Fibroblast of the conjunctiva (primary cell): ENCODE measurements at regions not wholly inside any gene's neighbourhood (a gene's known extent, or its start where the extent isn't known, plus 50 kb on each side); places are given as distances from the start of the nearest gene placed in this dataset.

ENCODE experiments used
- DNase-seq: peaks from one replicate; pipeline ENCODE4 v3.0.0-alpha.2; 2010; ENCODE audit warnings: low read depth

GRCh38 chr1:177571485-177572076, 398.3 kb downstream of the SEC16B start:
- DNase-seq, result no peak

- DNase-seq, result no peak
Observed at GRCh38 chr1:177571076-177571475, 398.8 kb downstream of the SEC16B start.

DNA sequence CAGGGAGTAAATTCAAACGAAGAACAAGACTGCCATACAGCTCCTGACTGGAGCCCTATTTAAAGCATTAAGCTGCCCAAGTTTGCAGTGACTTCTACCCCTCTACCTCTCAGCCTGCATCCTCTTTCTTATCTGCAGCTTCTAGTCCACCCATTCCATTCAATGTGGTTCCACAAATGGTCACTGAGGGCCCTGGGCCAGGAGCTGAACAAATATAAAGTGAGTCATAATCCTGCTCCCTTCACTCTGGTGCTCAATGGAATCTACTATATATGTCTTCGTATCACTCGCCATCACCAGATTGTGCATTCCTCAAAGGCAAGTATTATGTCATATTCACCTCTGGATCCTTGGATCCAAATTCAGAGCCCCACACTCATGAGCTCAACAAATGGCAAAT, 398.7 kb downstream of the BRINP2 start:
- no peak for DNase-seq

DNA sequence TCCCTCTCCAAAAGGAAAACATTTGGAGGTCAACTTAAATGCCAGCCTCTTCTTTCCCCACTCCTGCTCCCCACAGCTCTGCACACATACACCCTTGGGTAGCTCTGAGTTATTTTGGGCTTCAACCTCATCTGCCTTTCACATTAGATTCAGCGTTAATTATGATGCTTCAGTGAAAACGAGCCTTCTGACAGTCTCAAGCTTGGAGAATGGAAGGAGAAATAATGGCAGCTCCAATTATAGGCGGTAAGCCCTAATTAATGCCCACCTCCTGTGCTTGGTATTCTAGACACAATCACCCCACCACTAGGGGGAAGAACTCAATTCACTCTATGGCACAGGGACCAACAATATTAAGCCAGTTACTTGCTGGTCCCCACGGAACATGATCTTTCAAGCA, 397.9 kb downstream of the BRINP2 start:
- DNase-seq, result no peak

DNA sequence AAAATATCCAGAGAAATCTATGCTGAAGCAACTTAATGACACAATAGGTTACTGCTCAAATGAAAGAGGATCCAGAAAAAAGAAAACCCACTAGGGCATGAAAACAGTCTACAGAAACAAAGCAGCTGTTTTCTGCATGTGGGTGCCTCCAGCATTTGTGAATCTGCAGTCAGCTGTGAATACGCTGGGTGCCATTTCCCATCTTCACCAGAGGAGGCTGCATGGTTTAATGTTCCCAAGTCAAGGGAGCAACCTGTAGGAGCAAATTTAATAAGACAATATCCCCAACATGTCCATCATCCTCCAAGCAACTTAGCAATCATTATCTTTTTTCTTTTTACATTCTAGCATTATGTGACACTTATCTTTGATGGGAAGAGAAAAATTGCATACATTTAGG, 396.6 kb downstream of the BRINP2 start:
- no peak for DNase-seq

DNA sequence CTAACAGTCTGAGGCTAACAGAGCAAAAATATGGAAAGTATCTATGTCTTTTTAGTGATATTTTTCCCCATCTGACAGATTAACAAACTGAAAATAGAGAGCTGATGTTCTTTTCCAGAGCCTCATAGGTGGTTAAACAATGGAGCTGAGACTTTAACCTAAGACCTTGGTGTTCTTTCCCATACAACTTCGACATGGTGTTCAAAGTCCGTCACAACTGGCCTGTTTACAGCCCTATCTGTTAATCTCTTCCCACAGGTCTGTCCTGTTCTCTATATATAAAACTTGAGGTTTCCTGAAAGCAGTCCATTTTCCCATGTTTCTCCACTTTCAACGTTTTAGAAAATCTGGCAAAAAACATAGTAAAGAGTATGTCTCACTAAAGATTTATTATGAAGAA, 395.7 kb downstream of the BRINP2 start:
- no peak for DNase-seq

GRCh38 chr1:177561436-177561835, 390.7 kb downstream of the BRINP2 start:
- DNase-seq, result no peak

DNA sequence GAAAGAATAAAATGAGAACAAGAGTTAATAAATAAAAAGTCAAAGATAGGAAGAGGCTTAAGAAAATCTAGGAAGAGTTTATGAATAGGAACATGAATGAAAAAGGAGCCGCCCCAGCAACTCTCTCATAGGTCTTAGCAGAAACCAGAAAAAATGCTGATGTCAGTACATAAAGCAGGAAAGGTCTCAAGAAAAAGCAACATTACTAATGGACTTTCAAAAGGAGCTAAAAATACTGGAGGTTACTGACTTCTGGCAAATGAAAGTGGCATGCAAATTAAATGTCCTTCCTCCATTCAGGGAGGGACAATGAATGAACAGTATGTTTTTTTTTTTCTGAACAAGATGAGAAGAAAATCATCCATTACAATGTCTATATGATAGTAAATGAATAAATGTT, 387.6 kb downstream of the BRINP2 start:
- DNase-seq, result no peak

GRCh38 chr1:177556163-177556562, 385.4 kb downstream of the BRINP2 start:
- no peak for DNase-seq

GRCh38 chr1:177547200-177547599, 376.4 kb downstream of the BRINP2 start:
- no peak for DNase-seq

DNA sequence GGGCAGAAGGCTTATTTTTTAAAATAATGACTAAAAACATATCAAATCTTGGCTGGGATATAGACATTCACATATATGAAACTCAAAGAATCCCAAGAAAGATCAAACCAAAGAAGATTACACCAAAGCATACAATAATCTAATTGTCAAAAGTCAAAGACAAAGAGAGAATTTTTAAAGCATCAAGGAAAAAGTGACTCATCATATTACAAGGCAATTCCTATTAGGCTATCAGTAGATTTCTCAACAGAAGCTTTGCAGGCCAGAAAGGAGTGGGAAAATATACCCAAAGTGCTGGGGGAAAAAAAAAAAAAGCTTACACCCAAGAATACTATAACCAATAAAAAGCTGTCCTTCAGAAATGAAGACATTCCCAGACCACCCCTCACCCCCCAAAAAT, 375.6 kb downstream of the BRINP2 start:
- no peak for DNase-seq

DNA sequence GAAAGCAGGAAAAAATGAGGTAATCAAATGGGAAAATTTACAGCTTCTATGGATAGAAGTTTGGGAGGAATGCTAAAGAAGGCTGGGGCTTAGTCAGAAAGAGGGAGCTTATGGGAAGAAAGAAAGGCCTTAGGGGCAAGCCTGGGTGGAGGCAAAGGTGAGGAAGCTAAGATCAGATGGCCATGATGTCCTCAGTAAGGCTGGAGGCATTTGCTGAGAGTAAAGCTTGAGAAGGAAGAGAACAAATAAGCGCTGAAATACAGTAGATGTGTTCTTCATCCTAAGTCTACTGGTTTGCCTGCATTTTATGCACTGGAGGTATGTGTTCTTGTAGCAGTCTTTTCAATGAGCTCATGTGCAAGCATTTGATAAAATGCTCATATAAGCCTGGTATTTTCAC, 355.4 kb downstream of the BRINP2 start:
- no peak for DNase-seq

GRCh38 chr1:177525176-177525575, 354.4 kb downstream of the BRINP2 start:
- DNase-seq, result no peak

DNA sequence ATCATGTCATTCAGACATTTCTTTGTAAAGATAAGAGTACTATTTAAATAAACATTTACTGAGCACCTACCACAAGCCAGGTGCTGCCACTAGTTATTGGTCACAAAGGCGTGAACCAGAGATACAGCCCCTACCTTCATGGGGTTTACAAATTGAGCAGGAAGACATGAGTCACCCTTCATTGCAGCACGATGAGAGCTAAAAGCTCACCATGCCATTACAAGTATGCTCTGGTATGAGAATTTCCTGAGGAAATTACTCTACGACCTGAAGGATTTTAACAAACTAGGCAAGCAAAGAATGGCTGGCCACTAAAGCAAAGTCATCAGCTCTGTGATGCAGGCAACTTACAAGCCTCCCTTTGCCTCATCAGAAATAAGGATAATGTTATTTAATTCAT, 346.8 kb downstream of the BRINP2 start:
- DNase-seq, result no peak

DNA sequence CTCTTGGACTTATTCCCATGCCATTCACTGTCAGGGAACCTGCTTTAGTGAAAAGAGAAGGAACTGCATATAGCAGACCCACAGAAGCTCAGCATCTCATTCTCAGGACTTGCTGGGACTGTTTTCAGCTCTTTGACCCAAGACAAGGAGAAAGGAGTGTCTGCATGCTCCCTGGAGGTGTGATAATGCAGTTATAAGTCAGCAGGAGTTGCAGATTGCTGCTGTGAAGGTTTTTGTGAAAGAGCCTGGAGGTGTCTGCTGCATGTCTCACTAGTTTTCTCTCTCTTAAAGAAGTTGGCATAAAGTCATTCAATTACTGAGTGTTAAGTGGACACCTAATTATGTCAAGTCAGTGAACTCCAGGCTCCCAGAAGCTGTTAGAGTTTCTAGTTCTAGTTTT, 343.4 kb downstream of the BRINP2 start:
- no peak for DNase-seq

GRCh38 chr1:177511036-177511435, 340.3 kb downstream of the BRINP2 start:
- no peak for DNase-seq

DNA sequence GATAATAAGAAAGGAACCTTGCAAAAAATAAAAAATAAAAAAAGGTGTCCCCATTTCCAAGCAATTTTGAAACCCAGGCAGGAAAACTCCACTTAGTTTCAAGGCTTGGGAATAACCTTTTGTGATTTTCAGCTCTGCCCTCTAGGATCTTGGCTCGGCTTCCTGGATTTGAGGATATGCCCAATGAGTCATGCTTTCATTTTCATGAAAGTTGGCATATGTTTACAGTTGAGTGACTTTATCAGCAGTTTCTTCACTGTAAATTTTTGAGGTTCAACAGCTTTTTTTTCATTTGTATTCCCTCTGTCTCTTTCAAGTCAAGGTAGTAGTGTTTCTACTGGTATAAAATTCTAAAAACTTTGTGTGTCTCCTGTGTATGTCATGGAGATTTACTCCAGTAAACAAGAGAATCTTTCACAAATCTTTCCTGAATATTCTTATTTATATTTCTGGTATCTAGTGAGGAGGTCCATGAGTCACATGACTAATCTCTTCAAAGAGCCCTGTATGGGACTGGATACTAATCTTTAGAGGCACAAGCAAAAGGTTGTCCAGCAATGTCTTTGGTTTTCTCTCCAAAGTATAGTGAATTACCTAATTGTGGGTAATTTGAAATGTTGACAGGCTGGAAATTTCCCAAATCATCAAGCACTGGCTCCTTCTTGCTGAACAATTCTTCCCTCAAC, 335.3 kb downstream of the BRINP2 start:
- DNase-seq, result no peak

DNA sequence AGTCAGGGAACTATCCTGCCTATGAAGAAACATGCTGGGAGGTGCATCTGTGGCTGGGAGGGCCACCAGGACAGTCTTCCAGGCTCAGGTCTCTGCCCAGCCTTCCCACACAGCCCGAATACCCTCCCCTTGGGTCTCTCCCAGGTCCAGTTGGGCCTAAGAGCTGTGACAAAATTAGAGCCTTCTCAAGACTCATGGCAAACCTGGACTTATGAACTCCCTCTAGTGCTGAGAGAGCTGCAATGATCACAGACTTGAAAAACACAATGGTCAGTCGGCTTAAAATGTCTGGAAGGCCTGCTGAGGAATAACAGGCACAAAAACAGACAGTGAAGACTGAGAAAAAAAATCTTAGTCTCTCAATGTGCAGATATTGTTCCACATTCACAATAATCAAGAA, 325.1 kb downstream of the BRINP2 start:
- DNase-seq, result no peak

DNA sequence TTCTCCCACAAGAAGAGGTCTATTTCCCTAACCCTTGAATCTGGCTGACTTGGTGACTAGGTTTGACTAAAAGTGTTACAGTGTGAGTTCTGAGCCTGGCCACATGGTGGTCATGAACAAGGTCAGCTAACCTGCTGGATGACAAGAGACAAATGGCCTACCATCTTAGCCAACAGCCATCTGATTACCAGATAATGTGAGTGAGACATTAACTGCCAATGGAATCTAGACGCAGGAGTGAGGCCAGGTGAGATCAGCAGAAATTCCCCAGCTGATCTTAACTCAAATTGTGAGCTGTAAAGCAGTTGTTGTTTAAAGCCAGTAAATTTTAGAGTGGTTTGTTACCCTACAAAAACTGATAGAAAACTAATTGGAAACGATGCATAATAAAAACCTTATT, 320.0 kb downstream of the BRINP2 start:
- DNase-seq, result no peak

DNA sequence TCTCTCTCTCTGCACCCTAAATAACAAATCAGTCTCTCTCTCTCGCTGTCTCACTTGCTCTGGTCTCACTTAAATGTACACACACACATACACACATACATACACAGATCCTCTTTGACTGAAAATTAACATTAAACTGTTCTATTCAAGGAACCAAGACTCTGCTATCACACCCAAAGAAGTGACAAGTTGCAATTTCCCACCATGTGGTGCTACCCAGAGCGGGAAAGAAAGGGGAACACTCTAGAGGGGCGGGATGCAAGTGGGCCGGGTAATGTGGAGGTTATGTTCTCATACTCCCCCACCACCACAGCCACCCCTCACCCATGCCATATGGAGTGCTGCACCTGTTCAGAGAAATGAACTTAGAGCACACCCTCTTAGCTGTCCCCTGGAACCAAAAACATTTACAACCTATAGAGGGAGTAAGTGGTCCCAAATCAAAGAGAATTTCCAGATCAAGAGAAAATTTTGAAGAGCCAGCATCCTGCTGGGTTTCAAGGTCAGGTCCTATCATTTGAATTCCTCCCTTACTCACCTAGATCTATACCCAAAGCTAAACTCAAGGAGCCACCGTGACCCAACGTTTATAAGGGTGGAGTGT, 319.4 kb downstream of the BRINP2 start:
- no peak for DNase-seq

DNA sequence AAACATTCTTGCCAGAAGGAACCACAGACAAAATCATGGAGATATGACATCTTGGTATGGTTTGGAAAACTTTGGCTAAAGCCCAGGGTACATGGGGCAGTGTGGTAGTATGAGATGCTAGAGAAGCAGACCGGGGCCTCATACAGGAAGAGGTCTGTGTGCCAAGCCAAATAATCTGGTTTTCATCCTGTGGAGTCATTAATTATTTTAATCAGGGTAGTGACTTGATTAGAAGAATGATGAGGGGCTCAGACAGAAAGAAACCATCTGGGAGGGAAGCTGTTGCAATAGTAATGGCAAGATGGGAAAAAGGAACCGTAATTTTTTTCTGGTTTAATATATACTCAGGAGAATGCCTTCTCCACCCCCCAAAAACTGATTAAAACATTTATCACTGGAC, 318.0 kb downstream of the BRINP2 start:
- no peak for DNase-seq

DNA sequence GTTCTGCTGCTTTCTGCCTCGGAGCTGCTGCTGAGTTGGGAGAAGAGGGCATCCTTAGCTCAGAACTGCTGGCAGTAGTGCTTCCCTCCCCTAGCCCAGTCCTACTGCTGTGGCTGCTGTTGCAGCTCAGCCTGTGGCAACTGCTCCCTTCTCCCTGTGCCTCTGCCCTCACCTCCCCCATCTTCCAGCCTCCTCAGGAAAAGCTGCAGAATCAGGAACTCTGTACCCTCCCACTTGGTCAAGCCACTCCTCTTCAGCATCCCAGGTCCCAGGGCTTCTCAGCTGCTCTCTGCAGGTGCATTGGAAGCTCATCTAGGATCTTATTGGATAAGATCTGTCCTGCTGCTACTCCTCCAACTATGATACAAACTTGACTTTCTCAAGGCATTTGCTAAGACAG, 316.7 kb downstream of the BRINP2 start:
- DNase-seq, result no peak

DNA sequence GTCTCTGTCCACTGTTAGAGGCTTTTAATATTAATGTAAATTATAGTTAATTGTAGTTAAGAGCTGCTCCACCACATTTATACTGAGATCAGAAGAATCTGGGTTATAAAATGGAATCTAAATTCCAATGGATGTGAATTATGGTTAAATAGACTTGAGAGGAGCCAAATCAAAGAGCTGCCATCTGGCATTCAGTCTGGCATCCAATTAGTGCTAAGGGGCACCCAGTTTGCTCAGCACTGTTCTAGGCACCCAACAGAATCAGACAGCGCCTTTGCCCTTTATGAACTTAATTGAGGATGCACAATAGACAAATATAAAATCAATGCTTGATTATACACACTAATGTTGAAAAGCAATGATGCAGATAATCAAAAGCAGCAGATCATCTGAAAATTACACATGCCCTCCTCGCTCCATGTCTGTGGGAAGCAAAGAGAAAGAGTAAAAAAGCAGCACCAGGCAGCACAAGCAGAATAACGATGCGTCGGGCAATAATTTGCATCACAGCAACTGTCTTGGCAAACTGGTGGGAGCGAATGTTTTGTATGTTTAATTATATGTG, 310.1 kb downstream of the BRINP2 start:
- DNase-seq, result no peak

GRCh38 chr1:177479600-177479999, 308.8 kb downstream of the BRINP2 start:
- no peak for DNase-seq
